GM19452 (cell line): ENCODE measurements at regions not wholly inside any gene's neighbourhood (a gene's known extent, or its start where the extent isn't known, plus 50 kb on each side); places are given as distances from the start of the nearest gene placed in this dataset.
"Not testable (repeated sequence)": the region's sequence is repeated elsewhere in the genome, so short reads cannot be mapped to it uniquely, and the experiment has no call there.

Experiments used
- ATAC-seq: cut with Tn5 transposase; IDR thresholded peaks from one replicate; pipeline ENCODE4 v1.9.1; 2021; ENCODE audit not compliant: unreplicated experiment

- no peak for ATAC-seq
Measured at GRCh38 chr6:74070091-74070490, 374.1 kb downstream of the CD109 start.

GRCh38 chr6:74069089-74069581 is 373.1 kb downstream of the CD109 start:
- ATAC-seq, result no peak

- ATAC-seq, result no peak
Measured at GRCh38 chr6:74066168-74066871, 370.3 kb downstream of the CD109 start.

- no peak for ATAC-seq
Measured at GRCh38 chr6:74065705-74066104, 369.7 kb downstream of the CD109 start.

GRCh38 chr6:74063391-74063790 is 367.4 kb downstream of the CD109 start:
- ATAC-seq, result no peak

- ATAC-seq, result no peak
Measured at GRCh38 chr6:74061201-74061600, 365.2 kb downstream of the CD109 start.

- ATAC-seq, result no peak
Measured at GRCh38 chr6:74060354-74060753, 364.4 kb downstream of the CD109 start.

GRCh38 chr6:74058606-74059005 is 362.6 kb downstream of the CD109 start:
- ATAC-seq, result no peak

GRCh38 chr6:74057326-74057725 is 361.3 kb downstream of the CD109 start:
- ATAC-seq, result no peak

GRCh38 chr6:74054190-74054589 is 358.2 kb downstream of the CD109 start:
- ATAC-seq, result no peak

- no peak for ATAC-seq
Measured at GRCh38 chr6:74050921-74051320, 354.9 kb downstream of the CD109 start.

GRCh38 chr6:74048387-74048786 is 352.4 kb downstream of the CD109 start:
- no peak for ATAC-seq

GRCh38 chr6:74044417-74045096 is 348.6 kb downstream of the CD109 start:
- no peak for ATAC-seq

- ATAC-seq, result no peak
Measured at GRCh38 chr6:74041420-74041819, 345.4 kb downstream of the CD109 start.

- no peak for ATAC-seq
Measured at GRCh38 chr6:74018825-74019224, 322.8 kb downstream of the CD109 start.

GRCh38 chr6:74015427-74015826 is 319.4 kb downstream of the CD109 start:
- no peak for ATAC-seq

- ATAC-seq, result no peak
Measured at GRCh38 chr6:74000666-74001490, 304.9 kb downstream of the CD109 start.

- ATAC-seq, result not testable (repeated sequence)
Measured at GRCh38 chr6:73990609-73991238, 294.7 kb downstream of the CD109 start.

GRCh38 chr6:73989428-73989827 is 293.4 kb downstream of the CD109 start:
- ATAC-seq, result no peak

- no peak for ATAC-seq
Measured at GRCh38 chr6:73985891-73986290, 289.9 kb downstream of the CD109 start.

- no peak for ATAC-seq
Measured at GRCh38 chr6:73984571-73985210, 288.7 kb downstream of the CD109 start.
